T-cell (primary cell): ENCODE measurements at regions not wholly inside any gene's neighbourhood (a gene's known extent, or its start where the extent isn't known, plus 50 kb on each side); places are given as distances from the start of the nearest gene placed in this dataset.

Experiments used
- ATAC-seq, 4 experiments: fragments of 200-7000 bp in 3 of 4; fragments of 150-1000 bp in 1 of 4; cut with Tn5 transposase; replicated peaks in 1 of 4; 1 replicate in 3 of 4; 2 replicates in 1 of 4; pipeline ENCODE4 v1.10.0; 2021; ENCODE audit warnings: moderate library complexity in 3 of 4, mild to moderate bottlenecking in 2 of 4, moderate number of reproducible peaks in 1 of 4
- CTCF ChIA-PET, 2 donors: fragments of 300-600 bp; sonication (Branson Sonifier 250); formaldehyde crosslinking; loops; one replicate each; lab custom pipeline; 2022; ENCODE audit warnings: antibody characterized with exemption in 2 of 2; lab: Charles Lee
- POLR2A ChIA-PET, 2 donors: fragments of 300-600 bp; sonication (Branson Sonifier 250); formaldehyde crosslinking; loops; one replicate each; lab custom pipeline; 2022; ENCODE audit warnings: antibody characterized with exemption in 2 of 2; lab: Charles Lee
- DNase-seq, 35 experiments: peaks; one replicate each; pipeline versions ENCODE4 v3.0.0 to v3.0.0-alpha.2; 2013 to 2023
- H3K27ac ChIP-seq: one replicate; pipeline ENCODE4 v1.5.1; 2013; ENCODE audit warnings: low read length
- H3K27me3 ChIP-seq, 2 experiments: replicated peaks in 1 of 2; 1 replicate in 1 of 2; 2 replicates in 1 of 2; pipeline versions ENCODE4 v1.6.1 to v1.7.0; 2013; ENCODE audit warnings: low read length in 1 of 2, mixed read lengths in 1 of 2; ENCODE audit not compliant: control insufficient read depth in 2 of 2, insufficient read depth in 2 of 2; ENCODE audit errors: extremely low read depth in 1 of 2
- H3K36me3 ChIP-seq, 2 donors: 1 replicate in 1 of 2; 2 replicates in 1 of 2; pipeline versions ENCODE4 v1.6.1 to v1.7.0; 2013; ENCODE audit warnings: low read length in 1 of 2; ENCODE audit not compliant: control insufficient read depth in 2 of 2, insufficient read depth in 1 of 2; ENCODE audit errors: extremely low read depth in 1 of 2
- H3K4me1 ChIP-seq, 2 experiments: 1 replicate in 1 of 2; 2 replicates in 1 of 2; pipeline versions ENCODE4 v1.6.1 to v1.7.0; 2013; ENCODE audit warnings: low read length in 2 of 2, mixed read lengths in 1 of 2; ENCODE audit not compliant: insufficient read depth in 2 of 2, control insufficient read depth in 1 of 2; ENCODE audit errors: extremely low read depth in 1 of 2
- H3K4me3 ChIP-seq, 2 donors: 1 replicate in 1 of 2; 2 replicates in 1 of 2; pipeline versions ENCODE4 v1.5.1 to v1.7.0; 2013; ENCODE audit warnings: mild to moderate bottlenecking in 2 of 2, low read length in 1 of 2, moderate library complexity in 1 of 2; ENCODE audit not compliant: control insufficient read depth in 1 of 2; ENCODE audit errors: extremely low read depth in 1 of 2
- H3K9me3 ChIP-seq: 2 replicates; pipeline ENCODE4 v1.7.0; 2013
- H3K27ac Mint-ChIP-seq, 2 donors: one replicate each; pipeline ENCODE4 v1.8.0; 2020 to 2021; ENCODE audit warnings: mild to moderate bottlenecking in 2 of 2, mixed read lengths in 2 of 2
- H3K27me3 Mint-ChIP-seq, 2 donors: one replicate each; pipeline ENCODE4 v1.8.0; 2021 to 2022; ENCODE audit warnings: mixed read lengths in 2 of 2
- H3K36me3 Mint-ChIP-seq: one replicate; pipeline ENCODE4 v1.8.0; 2021; ENCODE audit warnings: mixed read lengths
- H3K4me1 Mint-ChIP-seq, 3 donors: one replicate each; pipeline ENCODE4 v1.8.0; 2020 to 2022; ENCODE audit warnings: mixed read lengths in 3 of 3, mild to moderate bottlenecking in 1 of 3
- H3K4me3 Mint-ChIP-seq, 3 donors: one replicate each; pipeline ENCODE4 v1.8.0; 2020 to 2022; ENCODE audit warnings: mild to moderate bottlenecking in 3 of 3, mixed read lengths in 3 of 3, moderate library complexity in 3 of 3
- H3K9me3 Mint-ChIP-seq, 3 donors: one replicate each; pipeline ENCODE4 v1.8.0; 2020 to 2022; ENCODE audit warnings: mixed read lengths in 3 of 3
- WGBS: methylation state at CpG from one replicate; pipeline ENCODE4 v1.1.5; 2013; ENCODE audit warnings: missing lambda C conversion rate; ENCODE audit not compliant: insufficient coverage; 5-methylcytosine and 5-hydroxymethylcytosine counted together

GRCh38 chr1:168903237-168903830 is 174.3 kb upstream of the DPT start:
- POLR2A ChIA-PET: interaction anchor here in 1 of 2 donors (0.6 kb wide), 1 partner anchor 725 kb away, joined by 4 read pairs; no protein-coding TSS in a partner anchor
- H3K4me3 Mint-ChIP-seq: no peak overlapping the region
- ATAC-seq (no peak), DNase-seq (no peak)
- peaks cover 0 to 4% (median 0%) of the 10 kb centered on the region in 3 donors for H3K4me1 Mint-ChIP-seq
- no CpG with 5 or more reads among the region's 2 CpGs for WGBS
- no peak overlapping the region for H3K27ac Mint-ChIP-seq
- Histone ChIP-seq H3K36me3 (no peaks in the 10 kb centered on the region), H3K4me3 (no peak overlapping the region), H3K27ac (no peak overlapping the region), H3K27me3 (no peaks in the 10 kb centered on the region), H3K9me3 (no peaks in the 10 kb centered on the region), H3K4me1 (no peaks in the 10 kb centered on the region)
- H3K36me3 Mint-ChIP-seq: no peaks in the 10 kb centered on the region
- CTCF ChIA-PET: no interaction called here
- H3K9me3 Mint-ChIP-seq: no peaks in the 10 kb centered on the region
- H3K27me3 Mint-ChIP-seq: peaks cover 7 to 18% of the 10 kb centered on the region in 2 donors

GRCh38 chr1:168905633-168906032 is 176.6 kb upstream of the DPT start:
- no CpG with 5 or more reads among the region's 2 CpGs for WGBS

GRCh38 chr1:168906367-168906766 is 177.4 kb upstream of the DPT start:
- H3K27me3 ChIP-seq: no peaks in the 10 kb centered on the region
- ChIA-PET POLR2A (no interaction called here), CTCF (no interaction called here)
- no peak overlapping the region for H3K4me3 Mint-ChIP-seq
- no peak overlapping the region for H3K4me3 ChIP-seq
- H3K27ac Mint-ChIP-seq: no peak overlapping the region
- H3K27me3 Mint-ChIP-seq: peaks cover 1 to 13% of the 10 kb centered on the region in 2 donors
- no peaks in the 10 kb centered on the region for H3K9me3 ChIP-seq
- ATAC-seq (no peak), DNase-seq (no peak)
- no peaks in the 10 kb centered on the region for H3K4me1 ChIP-seq
- peaks cover 0 to 4% (median 0%) of the 10 kb centered on the region in 3 donors for H3K4me1 Mint-ChIP-seq
- H3K36me3 ChIP-seq: no peaks in the 10 kb centered on the region
- no CpG with 5 or more reads among the region's 2 CpGs for WGBS
- no peak overlapping the region for H3K27ac ChIP-seq
- no peaks in the 10 kb centered on the region for H3K36me3 Mint-ChIP-seq
- H3K9me3 Mint-ChIP-seq: no peaks in the 10 kb centered on the region

More at GRCh38 chr1:168905633-168906032, 176.6 kb upstream of the DPT start:
- ChIA-PET CTCF (interaction anchor here (0.6 kb wide), 2 partner anchors 633 to 1172 kb away, joined by 3 read pairs; no protein-coding TSS in a partner anchor), POLR2A (no interaction called here)
- Mint-ChIP-seq H3K4me1 (peaks cover 0 to 4% (median 0%) of the 10 kb centered on the region in 3 donors), H3K4me3 (no peak overlapping the region), H3K27ac (no peak overlapping the region), H3K27me3 (peaks cover 1 to 18% of the 10 kb centered on the region in 2 donors), H3K9me3 (no peaks in the 10 kb centered on the region), H3K36me3 (no peaks in the 10 kb centered on the region)
- Histone ChIP-seq H3K27me3 (no peaks in the 10 kb centered on the region), H3K4me1 (no peaks in the 10 kb centered on the region), H3K27ac (no peak overlapping the region), H3K4me3 (no peak overlapping the region), H3K36me3 (no peaks in the 10 kb centered on the region), H3K9me3 (no peaks in the 10 kb centered on the region)
- DNase-seq: no peak
- ATAC-seq: no peak

DNA sequence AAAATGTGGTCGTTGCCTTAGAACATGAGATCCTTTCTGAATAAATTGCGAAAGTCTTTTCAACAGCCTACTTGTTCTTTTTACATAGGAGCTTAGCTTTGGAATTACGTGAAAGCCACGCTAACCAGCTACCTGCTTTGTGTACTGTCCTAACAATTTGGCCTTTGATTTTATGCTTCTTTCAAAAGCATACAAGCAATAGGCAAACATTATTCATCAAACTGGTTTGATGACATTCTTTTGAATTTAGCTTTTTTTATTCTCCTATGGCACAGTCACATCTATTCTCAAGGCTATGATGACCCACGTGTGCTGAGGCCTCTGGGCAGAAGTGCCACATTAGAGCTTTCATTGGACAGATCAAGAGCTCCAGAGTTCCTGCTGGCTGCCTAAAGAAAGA is 178.0 kb upstream of the DPT start:
- H3K4me3 Mint-ChIP-seq: no peak overlapping the region
- WGBS: 66% methylated on average over 5 of the region's 5 CpGs
- CTCF ChIA-PET: no interaction called here

DNA sequence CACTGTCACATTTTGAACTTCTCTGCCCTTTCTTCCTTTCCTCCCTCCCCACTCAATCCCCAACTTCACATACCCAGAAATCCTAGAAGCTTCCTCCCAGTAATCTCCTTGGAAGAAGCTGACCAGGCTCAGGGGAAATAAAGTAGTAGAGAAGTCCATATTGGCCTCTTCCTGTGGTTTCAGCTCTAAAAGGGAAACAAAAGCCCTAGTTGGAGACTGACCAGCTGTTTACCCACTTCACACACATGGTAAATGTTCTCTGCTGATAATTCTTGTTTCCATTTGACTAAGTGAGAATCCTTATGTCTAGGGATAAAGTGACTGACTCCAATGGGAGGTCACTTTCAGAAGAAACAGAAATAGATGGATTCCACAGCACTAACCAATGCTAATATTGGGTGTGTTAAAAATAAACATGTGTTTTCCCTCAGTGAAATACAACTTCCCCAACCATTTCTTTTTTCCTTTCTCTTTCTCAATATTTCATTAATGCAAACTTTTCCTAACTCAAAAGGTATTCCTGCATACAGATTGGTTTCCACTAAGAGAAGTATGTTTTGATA is 178.9 kb upstream of the DPT start:
- ChIA-PET CTCF (no interaction called here), POLR2A (no interaction called here)
- Histone ChIP-seq H3K27me3 (no peaks in the 10 kb centered on the region), H3K9me3 (no peaks in the 10 kb centered on the region), H3K4me3 (no peak overlapping the region), H3K27ac (no peak overlapping the region), H3K4me1 (no peaks in the 10 kb centered on the region), H3K36me3 (no peaks in the 10 kb centered on the region)
- DNase-seq: no peak
- peaks cover 0 to 4% (median 0%) of the 10 kb centered on the region in 3 donors for H3K4me1 Mint-ChIP-seq
- H3K9me3 Mint-ChIP-seq: no peaks in the 10 kb centered on the region
- H3K36me3 Mint-ChIP-seq: no peaks in the 10 kb centered on the region
- H3K4me3 Mint-ChIP-seq: no peak overlapping the region
- peaks cover 1 to 13% of the 10 kb centered on the region in 2 donors for H3K27me3 Mint-ChIP-seq
- ATAC-seq: no peak
- no peak overlapping the region for H3K27ac Mint-ChIP-seq

More for the DNA sequence above, 178.0 kb upstream of the DPT start:
- no peak for DNase-seq
- Mint-ChIP-seq H3K36me3 (no peaks in the 10 kb centered on the region), H3K9me3 (no peaks in the 10 kb centered on the region), H3K27ac (no peak overlapping the region), H3K27me3 (peaks cover 1 to 12% of the 10 kb centered on the region in 2 donors), H3K4me1 (peaks cover 0 to 4% (median 0%) of the 10 kb centered on the region in 3 donors)
- H3K27me3 ChIP-seq: no peaks in the 10 kb centered on the region
- no peak overlapping the region for H3K27ac ChIP-seq
- POLR2A ChIA-PET: no interaction called here
- no peaks in the 10 kb centered on the region for H3K36me3 ChIP-seq
- H3K4me1 ChIP-seq: no peaks in the 10 kb centered on the region
- H3K4me3 ChIP-seq: no peak overlapping the region
- H3K9me3 ChIP-seq: no peaks in the 10 kb centered on the region
- no peak for ATAC-seq

DNA sequence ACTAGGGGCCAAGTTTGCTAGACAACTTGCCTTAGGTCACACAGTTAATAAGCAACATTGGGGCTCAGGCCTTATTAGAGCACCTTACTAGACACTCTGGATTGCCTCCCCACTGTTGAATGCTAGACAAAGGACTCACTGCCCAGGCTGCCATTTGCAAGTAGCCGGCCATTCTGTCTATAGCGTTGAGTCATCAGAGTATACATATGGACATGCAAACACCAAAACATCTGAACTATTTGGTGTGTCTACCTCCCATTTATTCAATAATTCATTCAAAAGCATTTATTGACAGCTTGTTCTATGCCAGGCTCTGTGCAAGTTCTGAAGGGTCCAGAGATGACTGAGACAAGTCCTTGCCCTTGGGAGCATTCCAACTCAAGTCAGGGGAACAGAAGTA is 181.4 kb upstream of the DPT start:
- CTCF ChIA-PET: no interaction called here
- DNase-seq: no peak
- Mint-ChIP-seq H3K36me3 (no peaks in the 10 kb centered on the region), H3K9me3 (no peaks in the 10 kb centered on the region), H3K27ac (no peak overlapping the region), H3K4me1 (peaks cover 0 to 4% (median 0%) of the 10 kb centered on the region in 3 donors), H3K4me3 (no peak overlapping the region), H3K27me3 (peaks cover 3 to 7% of the 10 kb centered on the region in 2 donors)
- H3K4me3 ChIP-seq: no peak overlapping the region
- no peaks in the 10 kb centered on the region for H3K4me1 ChIP-seq
- no peak for ATAC-seq
- no peak overlapping the region for H3K27ac ChIP-seq
- POLR2A ChIA-PET: no interaction called here
- no peaks in the 10 kb centered on the region for H3K36me3 ChIP-seq
- 80% methylated on average over 1 of the region's 2 CpGs for whole genome bisulfite sequencing
- no peaks in the 10 kb centered on the region for H3K9me3 ChIP-seq
- H3K27me3 ChIP-seq: no peaks in the 10 kb centered on the region
